HK-2 (cell line): ENCODE measurements at regions not wholly inside any gene's neighbourhood (a gene's known extent, or its start where the extent isn't known, plus 50 kb on each side); places are given as distances from the start of the nearest gene placed in this dataset.

Source experiments
- DNase-seq: peaks from one replicate; pipeline ENCODE4 v3.0.0-alpha.2; 2018; ENCODE audit not compliant: unreplicated experiment

DNA sequence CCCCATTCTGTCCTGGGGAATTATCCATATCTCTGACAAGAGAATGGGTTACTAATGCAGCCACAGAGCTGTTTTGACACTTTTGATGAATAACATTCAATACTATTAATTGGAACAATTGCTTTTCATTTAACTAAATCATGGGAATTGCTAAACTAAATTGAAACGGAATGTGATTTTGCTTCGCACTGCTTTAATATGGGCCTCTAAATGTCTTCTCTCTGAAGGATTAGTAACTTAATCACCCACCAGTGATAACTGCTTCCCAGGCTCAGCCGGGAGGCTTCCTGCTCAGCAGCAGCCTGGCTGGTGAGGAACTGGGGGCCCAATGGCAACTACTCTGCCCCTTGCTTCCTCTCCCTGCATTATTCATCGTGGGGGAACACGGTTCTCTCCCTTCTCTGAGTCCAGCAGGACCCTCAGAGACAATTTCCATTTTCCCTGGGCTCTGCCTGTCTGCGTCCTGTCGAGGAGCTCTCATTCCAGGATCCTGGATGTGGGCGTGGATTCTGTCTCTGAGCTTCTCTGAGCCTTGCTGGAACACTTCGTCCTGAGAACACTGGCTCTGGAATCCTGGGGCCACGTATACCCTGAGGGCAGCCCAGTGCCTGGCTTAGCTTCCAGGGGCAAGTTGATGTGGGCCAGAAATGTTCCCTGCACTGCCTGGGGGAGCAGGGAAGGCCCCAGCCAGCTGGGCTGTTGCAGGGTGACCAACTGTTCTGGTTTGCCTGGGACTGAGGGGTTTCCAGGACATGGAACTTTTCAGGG lies 308.9 kb downstream of the DHX35 start:
- DNase-seq = no peak

DNA sequence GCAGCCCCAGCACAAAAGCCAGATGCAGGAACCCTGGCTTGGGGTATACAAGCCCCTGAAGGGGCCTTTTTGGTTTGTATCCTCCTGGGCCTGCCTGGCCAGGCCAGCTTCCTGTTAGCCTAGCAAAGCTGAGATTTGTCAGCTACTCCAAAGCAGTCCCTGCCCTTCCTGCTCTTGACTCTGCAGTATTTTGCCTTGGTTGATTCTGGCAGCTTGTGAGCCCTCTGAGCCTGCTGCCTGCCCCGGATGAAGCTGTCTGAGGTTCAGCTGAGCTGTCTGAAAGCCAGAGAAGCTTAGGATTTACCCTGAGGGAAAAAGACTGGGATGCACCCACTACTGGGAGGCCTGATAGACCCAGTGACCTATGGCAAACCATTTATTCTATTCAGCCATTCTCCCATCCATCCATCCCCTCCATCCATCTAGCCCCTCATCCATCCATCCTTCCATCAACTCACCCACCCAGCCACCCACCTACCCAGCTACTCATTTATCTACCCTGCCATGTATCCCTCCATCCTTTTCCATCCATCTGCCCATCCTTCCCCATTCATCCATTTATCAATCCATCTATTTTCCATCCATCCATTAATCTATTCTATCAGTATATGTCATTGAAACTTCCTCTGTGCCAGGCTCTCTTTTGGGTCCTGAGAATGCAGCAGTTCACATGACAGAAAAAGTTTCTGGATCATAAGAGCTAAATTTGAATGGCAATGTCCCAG lies 307.5 kb downstream of the DHX35 start:
- DNase-seq = no peak

DNA sequence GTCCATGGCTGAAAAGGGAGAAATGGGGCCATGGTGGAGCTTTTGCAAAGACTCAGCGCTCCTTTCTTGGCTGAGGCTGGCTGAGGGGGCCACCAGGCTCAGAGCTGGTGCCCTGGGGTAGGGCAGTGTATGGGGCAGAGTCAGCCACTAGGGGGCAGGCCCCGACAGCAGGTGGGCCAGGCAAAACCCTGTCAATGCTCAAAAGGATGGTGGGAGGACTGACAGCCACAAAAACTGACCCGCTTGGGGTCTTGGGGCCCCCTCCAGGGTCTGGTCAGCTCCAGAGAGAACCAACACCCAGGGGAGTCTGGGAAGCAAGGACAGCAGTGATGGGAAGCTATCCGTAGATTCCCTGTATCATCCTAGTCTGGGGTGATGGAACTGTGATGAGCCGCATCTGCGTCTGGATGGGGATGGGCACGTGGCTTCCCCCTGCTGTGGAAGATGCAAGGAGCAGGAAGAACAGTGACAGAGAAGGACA lies 306.9 kb downstream of the DHX35 start:
- DNase-seq = peak; percentile 61

- no peak for DNase-seq
These were observed 306.4 kb downstream of the DHX35 start for GRCh38 chr20:39268491-39268951.

DNA sequence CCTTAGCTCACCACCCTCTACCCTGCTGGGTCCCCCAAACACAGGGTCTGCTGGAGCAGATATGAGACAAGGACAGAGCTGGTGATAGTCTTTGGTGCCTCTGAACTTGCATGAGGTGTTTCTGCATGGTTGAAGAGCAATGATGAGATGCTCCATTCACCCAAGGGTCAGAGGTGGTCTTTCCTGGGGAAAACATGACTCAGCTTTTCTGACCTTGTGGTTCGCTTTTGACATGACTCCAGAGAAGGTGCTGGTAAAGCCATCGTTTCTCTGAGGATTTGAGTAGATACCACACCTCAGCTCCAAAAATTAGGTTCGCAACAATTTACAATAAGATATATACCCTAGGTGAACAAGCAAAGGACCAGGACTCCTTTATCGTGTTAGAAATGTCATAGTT lies 304.8 kb downstream of the DHX35 start:
- DNase-seq = no peak

GRCh38 chr20:39264506-39265172 lies 302.5 kb downstream of the DHX35 start:
- DNase-seq = peak; percentile 85

GRCh38 chr20:39263076-39263475 lies 300.9 kb downstream of the DHX35 start:
- no peak for DNase-seq

GRCh38 chr20:39259808-39260207 lies 297.7 kb downstream of the DHX35 start:
- DNase-seq = no peak

- no peak for DNase-seq
These were observed 297.1 kb downstream of the DHX35 start for GRCh38 chr20:39259010-39259803.

DNA sequence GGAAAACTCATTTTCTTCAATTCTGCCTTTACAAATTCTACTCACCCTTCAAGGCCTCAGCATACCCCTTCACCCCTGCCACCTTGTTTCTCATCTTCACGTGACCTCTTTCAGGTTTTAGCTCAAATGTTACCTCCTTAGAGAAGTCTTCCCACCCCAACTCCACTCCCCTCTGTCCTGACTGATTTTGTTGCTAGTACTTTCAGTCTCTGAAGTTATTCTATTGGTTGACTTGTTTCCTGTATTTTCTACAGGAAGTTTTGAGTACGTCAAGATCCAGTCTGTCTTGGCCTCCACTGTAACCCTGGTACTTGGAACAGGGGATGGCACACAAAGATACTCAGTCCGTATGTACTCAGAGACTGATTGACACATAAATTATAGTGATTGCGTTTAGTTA lies 296.1 kb downstream of the DHX35 start:
- DNase-seq = no peak

DNA sequence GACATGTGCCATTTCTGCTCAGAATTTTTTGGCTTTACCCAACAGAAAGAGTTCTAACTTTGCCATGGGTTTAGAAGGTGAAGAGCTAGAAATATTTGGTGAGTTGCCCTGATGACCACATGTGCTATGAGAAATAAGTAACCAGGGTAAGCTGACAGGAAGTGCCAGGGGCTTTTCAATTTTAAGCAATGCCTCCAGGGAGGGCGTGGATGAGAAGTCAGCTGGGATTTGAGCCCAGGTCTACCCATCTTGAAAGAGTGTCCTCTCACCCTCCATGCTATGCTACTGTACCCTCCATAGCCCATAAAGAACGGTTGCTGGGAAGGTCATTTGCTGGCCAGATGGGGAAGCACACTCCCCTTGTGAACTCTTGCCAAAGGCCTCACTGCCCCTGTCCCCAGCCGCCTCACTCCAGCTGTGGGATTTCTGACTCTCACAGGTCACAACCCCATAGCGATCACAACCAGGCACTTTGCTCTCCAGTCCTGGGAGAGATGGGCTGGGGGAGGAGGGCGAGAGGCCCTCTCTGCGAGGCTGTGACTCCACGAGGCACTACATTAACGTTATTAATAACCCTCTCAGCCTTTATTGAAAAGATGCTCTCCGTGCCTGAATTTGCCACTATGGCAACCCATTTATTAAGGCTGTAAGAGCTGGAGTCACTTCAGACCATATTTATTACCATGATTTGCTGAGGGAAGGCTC lies 291.1 kb downstream of the DHX35 start:
- no peak for DNase-seq

DNA sequence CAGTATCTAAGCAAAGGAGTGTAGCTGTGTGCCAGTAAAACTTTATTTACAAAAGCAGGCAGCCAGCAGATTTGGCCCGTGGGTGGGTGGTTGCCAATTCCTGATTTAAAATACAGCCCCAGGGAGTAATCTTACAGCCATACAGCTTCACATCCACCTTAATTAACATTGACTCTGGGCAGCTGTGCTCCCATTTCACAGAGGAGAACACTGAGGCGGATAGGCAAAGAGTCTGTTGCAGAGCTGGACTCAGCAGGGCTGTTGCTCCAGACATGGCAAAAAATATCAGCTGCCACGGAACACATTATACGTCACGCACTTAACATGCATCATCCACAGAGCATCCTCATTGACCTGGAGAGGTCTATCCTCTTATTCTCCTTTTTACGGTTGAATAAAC lies 289.9 kb downstream of the DHX35 start:
- DNase-seq = no peak

DNA sequence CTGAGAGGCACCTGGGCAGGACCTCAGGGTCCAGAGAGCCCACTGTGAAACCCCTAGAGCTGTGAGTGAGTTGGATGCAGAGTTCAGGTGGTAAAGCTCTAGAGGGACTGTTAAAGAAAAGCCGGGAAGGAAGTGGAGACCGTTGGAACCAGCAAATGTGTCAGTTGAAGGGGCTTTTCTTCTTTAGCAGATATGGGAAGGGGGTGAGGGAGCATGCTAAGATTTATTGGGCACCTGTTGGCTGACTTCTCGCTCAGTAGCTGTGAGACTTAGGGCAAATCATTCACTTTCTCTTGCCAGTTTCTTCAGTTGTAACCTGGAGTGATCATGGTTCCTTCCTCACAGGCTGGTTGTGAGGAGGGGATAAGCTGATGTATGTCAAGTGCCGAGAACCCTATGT lies 287.7 kb downstream of the DHX35 start:
- DNase-seq = no peak

DNA sequence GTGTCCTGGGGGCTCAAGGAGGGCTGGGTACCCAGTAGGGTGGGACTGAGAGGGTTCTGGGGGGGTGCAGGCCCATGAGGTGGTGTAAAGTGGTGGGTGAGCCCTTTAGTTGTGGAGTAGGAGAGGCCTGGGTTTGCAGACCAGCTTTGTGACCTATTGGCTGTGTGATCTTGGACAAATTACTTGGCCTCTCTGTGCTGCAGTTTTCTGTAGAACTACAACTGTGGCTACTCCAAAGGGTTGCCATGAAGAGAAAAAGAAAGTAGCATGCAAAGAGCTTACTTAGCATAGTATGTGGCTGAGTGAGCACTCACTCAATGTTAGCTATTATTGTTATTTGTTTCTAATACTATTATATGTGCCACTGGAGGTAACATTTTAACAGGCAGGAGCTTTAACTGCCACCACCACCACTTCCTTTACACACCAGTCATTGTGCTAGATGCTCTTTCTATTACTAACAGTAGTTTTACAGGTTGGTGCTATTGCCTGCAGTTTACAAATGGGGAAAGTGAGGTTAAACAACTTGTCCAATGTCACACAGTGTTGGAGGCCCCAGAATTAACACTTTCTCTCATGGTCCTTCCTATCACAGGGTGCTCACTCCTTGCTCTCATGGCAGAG lies 286.8 kb downstream of the DHX35 start:
- DNase-seq = no peak

GRCh38 chr20:39248171-39248861 lies 286.2 kb downstream of the DHX35 start:
- DNase-seq = no peak

DNA sequence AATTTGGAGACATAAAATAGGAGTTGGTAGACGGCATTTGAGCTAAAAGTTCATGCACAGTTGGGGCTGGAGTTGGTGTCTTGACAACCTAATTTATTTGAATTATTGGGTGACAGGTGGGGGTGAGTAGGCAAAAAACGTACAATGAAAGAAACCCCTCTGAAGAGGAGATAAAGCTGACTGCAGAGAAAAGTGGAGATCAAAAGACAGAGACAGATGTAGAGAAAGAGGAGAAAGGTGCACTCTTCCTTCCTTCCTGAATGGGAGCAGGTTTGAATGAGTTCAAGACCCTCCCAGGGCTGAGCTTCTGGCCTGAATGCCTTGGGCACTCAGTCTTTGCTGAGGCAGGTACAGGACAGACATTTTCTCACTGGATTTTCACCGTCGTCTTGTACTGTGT lies 284.3 kb downstream of the DHX35 start:
- DNase-seq = no peak

DNA sequence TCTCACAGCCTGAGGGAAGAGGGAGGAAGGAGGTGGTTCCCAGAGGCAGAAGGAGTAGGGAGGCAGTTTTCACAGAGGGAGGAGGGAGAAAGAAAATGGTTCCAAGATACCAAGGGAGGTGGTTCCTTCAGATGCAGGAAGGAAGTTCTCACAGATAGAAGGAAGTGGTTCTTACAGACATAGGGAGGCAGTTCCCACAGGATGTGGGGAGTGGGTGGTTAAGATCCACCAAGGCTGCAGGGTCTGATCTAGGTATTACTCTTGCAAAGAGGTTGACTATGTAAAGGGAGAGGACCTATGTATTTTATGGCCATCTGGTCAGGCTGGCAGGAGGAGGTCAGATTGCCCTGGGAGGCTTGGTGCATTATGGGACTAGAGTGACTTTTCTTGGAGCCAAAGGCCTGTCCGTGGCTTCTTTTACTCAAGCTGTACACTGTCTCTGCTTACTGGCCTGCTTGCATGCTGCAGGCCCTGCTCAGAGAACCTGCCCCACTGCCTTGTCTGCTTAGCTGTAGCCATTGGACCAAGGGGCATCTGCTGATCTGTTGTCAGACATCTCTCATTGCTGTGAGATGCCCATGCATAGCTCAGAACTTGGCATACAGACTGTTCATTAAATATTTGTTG lies 283.7 kb downstream of the DHX35 start:
- no peak for DNase-seq

DNA sequence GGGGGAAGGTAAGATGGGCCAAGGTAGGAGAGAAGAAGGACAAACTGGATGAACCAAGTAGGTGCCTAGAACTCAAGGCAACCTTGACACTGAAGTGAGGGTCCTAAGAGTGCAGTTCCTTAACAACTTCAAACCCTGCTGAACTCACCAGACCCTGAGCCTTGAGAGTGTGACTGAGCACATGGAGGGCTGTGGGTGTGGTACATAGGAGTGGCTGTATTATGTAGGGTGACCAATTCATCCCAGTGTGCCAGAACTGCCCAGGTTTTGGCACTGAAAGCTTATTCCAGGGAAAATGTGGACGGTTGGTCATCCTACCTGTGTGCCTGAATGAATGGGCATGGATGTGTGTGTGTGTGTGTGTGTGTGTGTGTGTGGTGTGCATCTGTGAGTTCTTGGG lies 281.8 kb downstream of the DHX35 start:
- no peak for DNase-seq

DNA sequence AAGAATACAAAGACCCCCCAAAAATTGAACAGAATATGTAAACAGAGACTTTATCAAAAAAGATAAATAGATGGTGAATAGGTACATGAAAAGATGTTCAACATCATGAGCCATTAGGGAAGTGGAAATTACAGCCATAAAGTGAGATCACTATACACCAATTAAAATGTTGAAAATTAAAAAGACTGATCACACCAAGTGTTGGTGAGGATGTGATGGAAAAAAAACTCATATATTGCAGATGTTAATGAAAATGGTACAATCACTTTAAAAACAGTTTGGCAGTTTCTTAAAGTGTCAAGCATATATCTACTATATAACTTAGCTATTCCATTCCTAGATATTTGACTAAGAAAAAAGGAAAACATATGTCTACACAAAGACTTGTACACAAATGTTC lies 280.5 kb downstream of the DHX35 start:
- no peak for DNase-seq
